ENCODE measurements at regions not wholly inside any gene's neighbourhood (a gene's known extent, or its start where the extent isn't known, plus 50 kb on each side); places are given as distances from the start of the nearest gene placed in this dataset.

GRCh38 chr12:127652281-127652680 lies 614.7 kb upstream of the TMEM132C start:
- no peak overlapping the region for H3K27ac ChIP-seq (ENCODE audit: insufficient read depth, low read length, poor library complexity, severe bottlenecking)
- no peaks in the 10 kb centered on the region for H3K36me3 ChIP-seq (ENCODE audit: control insufficient read depth, insufficient read depth, low read length)
- Mint-ChIP-seq H3K27ac (no peak overlapping the region), H3K9me3 (peaks cover 0 to 7% (median 0%) of the 10 kb centered on the region in 7 donors), H3K4me3 (no peak overlapping the region), H3K36me3 (no peaks in the 10 kb centered on the region), H3K4me1 (no peaks in the 10 kb centered on the region), H3K27me3 (no peaks in the 10 kb centered on the region)
- no peaks in the 10 kb centered on the region for H3K9me3 ChIP-seq (ENCODE audit: control insufficient read depth in 2 of 2, low read length in 2 of 2)
- H3K4me3 ChIP-seq (ENCODE audit: low read depth, low read length), result no peak overlapping the region
- DNase-seq, result no peak
- H3K4me1 ChIP-seq (ENCODE audit: control insufficient read depth, insufficient read depth, low read length, poor library complexity, severe bottlenecking), result no peaks in the 10 kb centered on the region
- H3K27me3 ChIP-seq (ENCODE audit: control insufficient read depth, insufficient read depth, low read length), result no peaks in the 10 kb centered on the region
- ATAC-seq (ENCODE audit: low read depth in 2 of 2), result no peak

DNA sequence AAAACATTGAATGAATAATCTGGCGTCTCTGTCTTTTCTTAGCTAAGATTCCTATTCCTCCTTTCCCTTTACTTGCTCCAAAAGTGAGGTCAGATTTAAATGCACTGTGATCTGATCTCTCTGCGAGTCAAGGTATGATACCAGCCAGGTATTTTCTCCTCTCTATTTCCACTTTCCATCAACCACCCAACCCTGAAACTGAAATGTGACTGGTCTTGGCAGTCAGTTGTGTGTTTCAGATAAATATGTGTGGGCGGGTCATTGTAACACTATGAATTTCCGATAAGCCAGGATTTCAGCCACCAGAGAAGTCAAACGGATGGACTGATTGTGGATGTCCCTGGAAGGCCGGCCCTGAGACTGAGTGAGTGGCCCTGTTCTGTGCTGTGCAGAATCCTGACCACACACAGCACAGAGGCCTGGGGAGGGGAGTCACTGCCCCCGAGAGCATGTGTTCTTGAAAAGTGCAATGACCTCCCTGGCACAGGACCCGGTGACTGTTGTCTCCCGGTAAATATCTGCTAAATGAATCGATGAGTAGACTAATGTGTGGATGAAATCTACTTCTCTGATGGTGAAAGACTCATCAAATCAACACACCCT lies 612.5 kb upstream of the TMEM132C start:
- no peaks in the 10 kb centered on the region for H3K36me3 Mint-ChIP-seq
- ATAC-seq (ENCODE audit: low read depth in 2 of 2), result no peak
- Histone ChIP-seq H3K27me3 (ENCODE audit: control insufficient read depth, insufficient read depth, low read length) (no peaks in the 10 kb centered on the region), H3K9me3 (ENCODE audit: control insufficient read depth in 2 of 2, low read length in 2 of 2) (no peaks in the 10 kb centered on the region), H3K4me3 (ENCODE audit: low read depth, low read length) (no peak overlapping the region), H3K36me3 (ENCODE audit: control insufficient read depth, insufficient read depth, low read length) (no peaks in the 10 kb centered on the region), H3K27ac (ENCODE audit: insufficient read depth, low read length, poor library complexity, severe bottlenecking) (no peak overlapping the region), H3K4me1 (ENCODE audit: control insufficient read depth, insufficient read depth, low read length, poor library complexity, severe bottlenecking) (no peaks in the 10 kb centered on the region)
- H3K27ac Mint-ChIP-seq, result no peak overlapping the region
- no peak for DNase-seq
- no peak overlapping the region for H3K4me3 Mint-ChIP-seq
- H3K9me3 Mint-ChIP-seq, result peaks cover 0 to 9% (median 1%) of the 10 kb centered on the region in 7 donors
- no peaks in the 10 kb centered on the region for H3K4me1 Mint-ChIP-seq
- no peaks in the 10 kb centered on the region for H3K27me3 Mint-ChIP-seq

GRCh38 chr12:127655691-127656090 lies 611.3 kb upstream of the TMEM132C start:
- H3K9me3 Mint-ChIP-seq, result peaks cover 0 to 9% (median 1%) of the 10 kb centered on the region in 7 donors
- H3K27me3 Mint-ChIP-seq, result no peaks in the 10 kb centered on the region
- no peaks in the 10 kb centered on the region for H3K4me1 Mint-ChIP-seq
- H3K27ac Mint-ChIP-seq, result no peak overlapping the region
- H3K4me3 Mint-ChIP-seq, result no peak overlapping the region
- no peaks in the 10 kb centered on the region for H3K27me3 ChIP-seq (ENCODE audit: control insufficient read depth, insufficient read depth, low read length)
- no peaks in the 10 kb centered on the region for H3K9me3 ChIP-seq (ENCODE audit: control insufficient read depth in 2 of 2, low read length in 2 of 2)
- no peak overlapping the region for H3K27ac ChIP-seq (ENCODE audit: insufficient read depth, low read length, poor library complexity, severe bottlenecking)
- H3K36me3 Mint-ChIP-seq, result no peaks in the 10 kb centered on the region
- no peak for ATAC-seq (ENCODE audit: low read depth in 2 of 2)
- no peaks in the 10 kb centered on the region for H3K4me1 ChIP-seq (ENCODE audit: control insufficient read depth, insufficient read depth, low read length, poor library complexity, severe bottlenecking)
- H3K36me3 ChIP-seq (ENCODE audit: control insufficient read depth, insufficient read depth, low read length), result no peaks in the 10 kb centered on the region
- no peak overlapping the region for H3K4me3 ChIP-seq (ENCODE audit: low read depth, low read length)
- DNase-seq, result no peak

GRCh38 chr12:127656266-127656665 lies 610.7 kb upstream of the TMEM132C start:
- Mint-ChIP-seq H3K4me3 (no peak overlapping the region), H3K9me3 (peaks cover 0 to 9% (median under 1%) of the 10 kb centered on the region in 7 donors), H3K4me1 (no peaks in the 10 kb centered on the region), H3K27me3 (no peaks in the 10 kb centered on the region), H3K27ac (no peak overlapping the region), H3K36me3 (no peaks in the 10 kb centered on the region)
- ATAC-seq (ENCODE audit: low read depth in 2 of 2), result no peak
- H3K27ac ChIP-seq (ENCODE audit: insufficient read depth, low read length, poor library complexity, severe bottlenecking), result no peak overlapping the region
- DNase-seq, result no peak
- H3K9me3 ChIP-seq (ENCODE audit: control insufficient read depth in 2 of 2, low read length in 2 of 2), result no peaks in the 10 kb centered on the region
- no peaks in the 10 kb centered on the region for H3K4me1 ChIP-seq (ENCODE audit: control insufficient read depth, insufficient read depth, low read length, poor library complexity, severe bottlenecking)
- no peak overlapping the region for H3K4me3 ChIP-seq (ENCODE audit: low read depth, low read length)
- H3K27me3 ChIP-seq (ENCODE audit: control insufficient read depth, insufficient read depth, low read length), result no peaks in the 10 kb centered on the region
- no peaks in the 10 kb centered on the region for H3K36me3 ChIP-seq (ENCODE audit: control insufficient read depth, insufficient read depth, low read length)

GRCh38 chr12:127657036-127657435 lies 609.9 kb upstream of the TMEM132C start:
- no peak for ATAC-seq (ENCODE audit: low read depth in 2 of 2)
- H3K4me3 ChIP-seq (ENCODE audit: low read depth, low read length), result no peak overlapping the region
- no peaks in the 10 kb centered on the region for H3K4me1 Mint-ChIP-seq
- no peak overlapping the region for H3K27ac ChIP-seq (ENCODE audit: insufficient read depth, low read length, poor library complexity, severe bottlenecking)
- peaks cover 0 to 9% (median 0%) of the 10 kb centered on the region in 7 donors for H3K9me3 Mint-ChIP-seq
- no peaks in the 10 kb centered on the region for H3K27me3 ChIP-seq (ENCODE audit: control insufficient read depth, insufficient read depth, low read length)
- H3K9me3 ChIP-seq (ENCODE audit: control insufficient read depth in 2 of 2, low read length in 2 of 2), result no peaks in the 10 kb centered on the region
- H3K36me3 ChIP-seq (ENCODE audit: control insufficient read depth, insufficient read depth, low read length), result no peaks in the 10 kb centered on the region
- no peaks in the 10 kb centered on the region for H3K27me3 Mint-ChIP-seq
- H3K36me3 Mint-ChIP-seq, result no peaks in the 10 kb centered on the region
- peak overlapping the region in 1 of 3 donors; percentile 69 for H3K27ac Mint-ChIP-seq
- H3K4me3 Mint-ChIP-seq, result no peak overlapping the region
- no peaks in the 10 kb centered on the region for H3K4me1 ChIP-seq (ENCODE audit: control insufficient read depth, insufficient read depth, low read length, poor library complexity, severe bottlenecking)
- DNase-seq, result no peak

DNA sequence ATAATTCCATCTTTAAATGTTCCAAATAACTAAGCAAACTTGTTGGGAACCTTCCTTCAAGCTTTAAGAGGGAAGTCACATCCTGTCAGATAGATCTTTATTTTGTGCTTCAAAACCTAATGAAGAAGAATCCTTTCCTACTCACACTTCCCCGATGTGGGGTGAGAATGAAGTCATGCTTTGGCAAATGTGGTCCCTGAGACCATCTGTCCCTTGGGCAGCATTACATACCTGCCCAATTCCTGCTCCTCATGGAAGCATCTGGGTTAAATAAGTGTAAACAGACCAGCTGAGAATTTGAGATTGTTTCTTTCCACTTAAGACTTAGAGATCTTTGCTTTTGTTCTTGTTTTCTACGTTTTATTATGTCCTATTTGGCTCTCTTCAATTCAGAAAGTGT lies 606.0 kb upstream of the TMEM132C start:
- no peaks in the 10 kb centered on the region for H3K36me3 ChIP-seq (ENCODE audit: control insufficient read depth, insufficient read depth, low read length)
- H3K27ac ChIP-seq (ENCODE audit: insufficient read depth, low read length, poor library complexity, severe bottlenecking), result no peak overlapping the region
- Mint-ChIP-seq H3K9me3 (peaks cover 0 to 9% (median 1%) of the 10 kb centered on the region in 7 donors), H3K27ac (no peak overlapping the region), H3K27me3 (no peaks in the 10 kb centered on the region), H3K36me3 (no peaks in the 10 kb centered on the region), H3K4me1 (no peaks in the 10 kb centered on the region), H3K4me3 (no peak overlapping the region)
- no peak overlapping the region for H3K4me3 ChIP-seq (ENCODE audit: low read depth, low read length)
- no peak for ATAC-seq (ENCODE audit: low read depth in 2 of 2)
- no peaks in the 10 kb centered on the region for H3K27me3 ChIP-seq (ENCODE audit: control insufficient read depth, insufficient read depth, low read length)
- DNase-seq, result no peak
- H3K4me1 ChIP-seq (ENCODE audit: control insufficient read depth, insufficient read depth, low read length, poor library complexity, severe bottlenecking), result no peaks in the 10 kb centered on the region
- no peaks in the 10 kb centered on the region for H3K9me3 ChIP-seq (ENCODE audit: control insufficient read depth in 2 of 2, low read length in 2 of 2)

GRCh38 chr12:127663716-127664115 lies 603.3 kb upstream of the TMEM132C start:
- Mint-ChIP-seq H3K4me3 (no peak overlapping the region), H3K4me1 (no peaks in the 10 kb centered on the region), H3K27me3 (no peaks in the 10 kb centered on the region), H3K27ac (no peak overlapping the region), H3K9me3 (peaks cover 0 to 9% (median 0%) of the 10 kb centered on the region in 7 donors), H3K36me3 (no peaks in the 10 kb centered on the region)
- DNase-seq (no peak), ATAC-seq (ENCODE audit: low read depth in 2 of 2) (no peak)
- H3K4me1 ChIP-seq (ENCODE audit: control insufficient read depth, insufficient read depth, low read length, poor library complexity, severe bottlenecking), result no peaks in the 10 kb centered on the region
- no peaks in the 10 kb centered on the region for H3K27me3 ChIP-seq (ENCODE audit: control insufficient read depth, insufficient read depth, low read length)
- no peaks in the 10 kb centered on the region for H3K36me3 ChIP-seq (ENCODE audit: control insufficient read depth, insufficient read depth, low read length)
- no peaks in the 10 kb centered on the region for H3K9me3 ChIP-seq (ENCODE audit: control insufficient read depth in 2 of 2, low read length in 2 of 2)
- H3K27ac ChIP-seq (ENCODE audit: insufficient read depth, low read length, poor library complexity, severe bottlenecking), result no peak overlapping the region
- no peak overlapping the region for H3K4me3 ChIP-seq (ENCODE audit: low read depth, low read length)

- Mint-ChIP-seq H3K4me1 (no peaks in the 10 kb centered on the region), H3K27ac (no peak overlapping the region), H3K36me3 (no peaks in the 10 kb centered on the region), H3K4me3 (no peak overlapping the region), H3K9me3 (peaks cover 0 to 9% (median 3%) of the 10 kb centered on the region in 7 donors), H3K27me3 (no peaks in the 10 kb centered on the region)
- Histone ChIP-seq H3K27me3 (ENCODE audit: control insufficient read depth, insufficient read depth, low read length) (no peaks in the 10 kb centered on the region), H3K27ac (ENCODE audit: insufficient read depth, low read length, poor library complexity, severe bottlenecking) (no peak overlapping the region), H3K4me3 (ENCODE audit: low read depth, low read length) (no peak overlapping the region), H3K9me3 (ENCODE audit: control insufficient read depth in 2 of 2, low read length in 2 of 2) (no peaks in the 10 kb centered on the region), H3K36me3 (ENCODE audit: control insufficient read depth, insufficient read depth, low read length) (no peaks in the 10 kb centered on the region), H3K4me1 (ENCODE audit: control insufficient read depth, insufficient read depth, low read length, poor library complexity, severe bottlenecking) (no peaks in the 10 kb centered on the region)
- ATAC-seq (ENCODE audit: low read depth in 2 of 2) (no peak), DNase-seq (no peak)
Measured at GRCh38 chr12:127664901-127665300, 602.1 kb upstream of the TMEM132C start.
